ENCODE measurements at regions not wholly inside any gene's neighbourhood (a gene's known extent, or its start where the extent isn't known, plus 50 kb on each side); places are given as distances from the start of the nearest gene placed in this dataset.

- BruUV-seq (replicated peaks), result no TSS peak
- CTCF ChIA-PET, result interaction anchor here (0.6 to 1.2 kb wide), 3 partner anchors 15 to 1260 kb away, joined by 3 to 5 read pairs (median 3); no protein-coding TSS in a partner anchor
- Mint-ChIP-seq H3K4me1 (ENCODE audit: insufficient read depth, unreplicated experiment) (no peaks in the 10 kb centered on the region), H3K36me3 (ENCODE audit: insufficient read depth, unreplicated experiment) (no peaks in the 10 kb centered on the region), H3K9me3 (ENCODE audit: unreplicated experiment) (peaks cover 8% of the 10 kb centered on the region), H3K27ac (ENCODE audit: low read depth, unreplicated experiment) (no peak overlapping the region), H3K4me3 (ENCODE audit: unreplicated experiment) (no peak overlapping the region), H3K27me3 (ENCODE audit: insufficient read depth, unreplicated experiment) (no peaks in the 10 kb centered on the region)
- TF ChIP-seq CTCF (IDR thresholded peaks at IDR 0.05; ENCODE audit: unreplicated experiment), result no peak
- POLR2A ChIA-PET, result interaction anchor here (0.7 kb wide), 1 partner anchor 111 kb away, joined by 3 read pairs; no protein-coding TSS in a partner anchor
- DNase-seq (ENCODE audit: unreplicated experiment), result no peak
- intact Hi-C loops (cut with micrococcal nuclease), result loop anchor here (10.0 kb wide), 1 partner anchor 229 kb away; no protein-coding TSS in a partner anchor
These were observed 762.7 kb downstream of the NTRK3 start for GRCh38 chr15:87493803-87494202.

GRCh38 chr15:87492321-87492720, 764.2 kb downstream of the NTRK3 start:
- Mint-ChIP-seq H3K4me1 (ENCODE audit: insufficient read depth, unreplicated experiment) (no peaks in the 10 kb centered on the region), H3K9me3 (ENCODE audit: unreplicated experiment) (peaks cover 8% of the 10 kb centered on the region), H3K4me3 (ENCODE audit: unreplicated experiment) (no peak overlapping the region), H3K36me3 (ENCODE audit: insufficient read depth, unreplicated experiment) (no peaks in the 10 kb centered on the region), H3K27ac (ENCODE audit: low read depth, unreplicated experiment) (no peak overlapping the region), H3K27me3 (ENCODE audit: insufficient read depth, unreplicated experiment) (no peaks in the 10 kb centered on the region)
- no TSS peak for BruUV-seq (replicated peaks)
- ChIA-PET POLR2A (no interaction called here), CTCF (no interaction called here)
- intact Hi-C loops (cut with micrococcal nuclease), result loop anchor here (10.0 kb wide), 1 partner anchor 228 kb away; no protein-coding TSS in a partner anchor
- DNase-seq (ENCODE audit: unreplicated experiment), result no peak
- TF ChIP-seq CTCF (IDR thresholded peaks at IDR 0.05; ENCODE audit: unreplicated experiment), result no peak

GRCh38 chr15:87490666-87491065, 765.9 kb downstream of the NTRK3 start:
- H3K36me3 Mint-ChIP-seq (ENCODE audit: insufficient read depth, unreplicated experiment), result no peaks in the 10 kb centered on the region
- peaks cover 8% of the 10 kb centered on the region for H3K9me3 Mint-ChIP-seq (ENCODE audit: unreplicated experiment)
- H3K4me1 Mint-ChIP-seq (ENCODE audit: insufficient read depth, unreplicated experiment), result no peaks in the 10 kb centered on the region
- H3K4me3 Mint-ChIP-seq (ENCODE audit: unreplicated experiment), result no peak overlapping the region
- BruUV-seq (replicated peaks), result no TSS peak
- intact Hi-C loops (cut with micrococcal nuclease), result loop anchor here (10.0 kb wide), 1 partner anchor 226 kb away; no protein-coding TSS in a partner anchor
- TF ChIP-seq CTCF (IDR thresholded peaks at IDR 0.05; ENCODE audit: unreplicated experiment), result no peak
- CTCF ChIA-PET, result interaction anchor here (0.6 kb wide), 1 partner anchor 423 kb away, joined by 3 read pairs; no protein-coding TSS in a partner anchor
- H3K27ac Mint-ChIP-seq (ENCODE audit: low read depth, unreplicated experiment), result no peak overlapping the region
- H3K27me3 Mint-ChIP-seq (ENCODE audit: insufficient read depth, unreplicated experiment), result no peaks in the 10 kb centered on the region
- POLR2A ChIA-PET, result no interaction called here
- no peak for DNase-seq (ENCODE audit: unreplicated experiment)

- no peak for TF ChIP-seq CTCF (IDR thresholded peaks at IDR 0.05; ENCODE audit: unreplicated experiment)
- BruUV-seq (replicated peaks), result no TSS peak
- H3K27ac Mint-ChIP-seq (ENCODE audit: low read depth, unreplicated experiment), result no peak overlapping the region
- H3K4me3 Mint-ChIP-seq (ENCODE audit: unreplicated experiment), result no peak overlapping the region
- intact Hi-C loops (cut with micrococcal nuclease), result loop anchor here (10.0 kb wide), 1 partner anchor 225 kb away; no protein-coding TSS in a partner anchor
- DNase-seq (ENCODE audit: unreplicated experiment), result no peak
- ChIA-PET POLR2A (no interaction called here), CTCF (interaction anchor here (0.6 kb wide), 2 partner anchors 46 to 423 kb away, joined by 3 read pairs; no protein-coding TSS in a partner anchor)
- H3K27me3 Mint-ChIP-seq (ENCODE audit: insufficient read depth, unreplicated experiment), result no peaks in the 10 kb centered on the region
- peaks cover 2% of the 10 kb centered on the region for H3K9me3 Mint-ChIP-seq (ENCODE audit: unreplicated experiment)
- H3K4me1 Mint-ChIP-seq (ENCODE audit: insufficient read depth, unreplicated experiment), result no peaks in the 10 kb centered on the region
- H3K36me3 Mint-ChIP-seq (ENCODE audit: insufficient read depth, unreplicated experiment), result no peaks in the 10 kb centered on the region
These were observed 766.5 kb downstream of the NTRK3 start for GRCh38 chr15:87489902-87490665.

Data from MCF 10A (cell line).